NCI-H1417 (cell line): ENCODE measurements at regions not wholly inside any gene's neighbourhood (a gene's known extent, or its start where the extent isn't known, plus 50 kb on each side); places are given as distances from the start of the nearest gene placed in this dataset.

ENCODE experiments used
- DNase-seq, 3 experiments: peaks; one replicate each; lab custom pipeline; 2025; lab: John Stamatoyannopoulos, UW

DNA sequence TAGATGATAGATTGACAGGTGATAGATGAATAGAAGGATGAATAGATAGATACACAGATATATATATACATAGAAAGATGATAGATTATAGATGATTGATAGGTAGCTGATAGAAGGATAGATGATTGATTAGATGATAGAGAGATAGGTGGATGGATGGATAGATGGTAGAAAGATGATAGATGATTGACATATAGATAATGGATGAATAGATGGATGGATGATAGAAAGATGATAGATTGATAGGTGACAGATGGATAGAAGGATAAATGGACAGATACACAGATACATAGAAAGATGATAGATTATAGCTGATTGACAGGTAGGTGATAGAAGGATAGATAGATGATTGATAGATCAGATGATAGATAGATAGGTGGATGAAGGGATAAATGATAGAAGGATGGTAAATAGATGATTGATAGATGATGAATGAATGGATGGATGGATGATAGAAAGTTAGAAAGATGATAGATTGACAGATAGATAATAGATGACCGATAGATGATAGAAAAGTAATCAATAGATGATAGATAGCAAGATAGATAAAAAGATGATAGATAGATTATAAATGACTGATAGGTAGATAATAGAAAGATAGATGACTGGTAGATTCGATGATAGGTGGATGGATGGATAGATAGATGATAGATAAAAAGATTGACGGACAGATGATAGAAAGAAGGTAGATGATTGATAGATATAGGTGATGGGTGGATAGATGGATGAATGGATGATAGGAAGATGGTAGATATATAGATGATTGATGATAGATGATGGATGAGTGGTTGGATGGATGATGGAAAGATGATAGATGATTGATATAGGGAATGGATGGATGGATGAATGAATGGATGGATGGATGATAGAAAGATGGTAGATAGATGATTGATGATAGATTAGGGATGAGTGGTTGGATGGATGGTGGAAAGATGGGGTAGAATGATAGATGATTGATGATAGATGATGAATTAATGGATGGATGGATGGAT, 80.4 kb downstream of the MICALL2 start:
- no peak for DNase-seq

GRCh38 chr7:1380231-1380815, 78.9 kb downstream of the MICALL2 start:
- DNase-seq: no peak

DNA sequence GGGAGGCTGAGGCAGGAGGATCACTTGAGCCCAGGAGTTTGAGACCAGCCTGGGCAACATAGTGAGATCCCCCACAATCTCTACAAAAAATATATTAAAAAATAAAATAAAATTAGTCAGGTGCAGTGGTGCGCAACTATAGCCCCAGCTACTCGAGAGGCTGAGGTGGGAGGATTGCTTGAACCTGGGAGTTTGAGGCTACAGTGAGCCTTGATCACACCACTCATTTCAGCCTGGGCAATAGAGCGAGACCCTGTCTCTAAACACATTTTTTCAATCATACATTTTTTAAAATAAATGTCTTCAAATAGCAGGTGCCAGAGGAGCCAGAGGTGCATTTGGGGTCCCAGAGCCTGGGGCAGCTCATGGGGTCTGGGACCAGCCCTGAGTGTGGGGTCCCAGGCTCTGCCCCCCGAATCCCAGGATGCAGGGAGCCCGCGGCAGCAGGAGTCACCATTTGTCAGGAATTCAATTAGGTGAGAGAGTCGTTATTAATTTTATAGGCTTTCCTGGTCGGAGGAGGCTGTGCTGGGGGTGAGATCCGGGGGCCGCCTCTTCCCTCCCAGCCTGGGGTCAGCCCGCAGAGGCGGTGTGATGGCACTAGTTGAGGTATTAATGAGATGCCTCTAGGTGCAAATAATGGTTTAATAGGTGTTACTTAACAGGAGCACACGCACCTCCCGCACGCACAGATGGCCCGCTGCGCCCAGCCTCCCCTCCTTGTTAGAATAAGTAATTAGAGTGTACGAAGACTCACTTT, 78.3 kb downstream of the MICALL2 start:
- DNase-seq: peak in 1 of 3 experiments; percentile 30

- no peak for DNase-seq
Measured at GRCh38 chr7:1382553-1383397, 76.5 kb downstream of the MICALL2 start.

DNA sequence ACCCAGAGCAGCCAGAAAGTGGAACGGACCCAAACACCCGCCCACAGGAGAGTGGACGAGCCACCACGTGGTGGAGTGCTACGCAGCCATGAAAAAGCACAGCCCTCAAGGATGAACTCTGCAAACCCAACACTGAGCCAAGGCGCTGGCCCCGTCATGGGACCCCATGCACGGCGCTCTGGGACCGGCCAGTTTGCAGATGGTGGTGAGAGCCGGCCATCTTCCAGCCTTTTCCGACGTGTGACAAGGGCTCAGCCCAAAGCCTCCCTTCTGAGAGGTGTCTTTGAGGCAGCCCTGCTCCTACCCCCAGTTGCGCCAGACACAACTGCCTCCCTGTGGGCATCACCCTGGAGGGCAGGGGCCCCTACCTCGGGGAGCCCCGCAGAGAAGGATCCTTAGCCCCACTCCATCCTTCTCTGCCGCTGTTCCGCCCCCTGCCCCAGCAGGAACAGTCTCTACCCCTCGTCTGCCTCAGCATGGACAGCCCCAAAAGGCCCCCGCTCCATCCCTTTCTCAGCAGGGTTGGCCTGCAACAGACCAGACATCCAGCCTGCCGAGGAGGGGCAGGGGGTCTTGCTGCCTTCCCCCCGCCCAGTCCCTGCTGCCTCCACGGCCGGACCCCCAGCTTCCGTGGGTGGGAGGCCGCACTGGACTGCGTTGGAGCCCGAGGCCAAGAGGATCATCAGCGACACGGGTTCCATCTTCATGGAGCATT, 75.7 kb downstream of the MICALL2 start:
- no peak for DNase-seq

DNA sequence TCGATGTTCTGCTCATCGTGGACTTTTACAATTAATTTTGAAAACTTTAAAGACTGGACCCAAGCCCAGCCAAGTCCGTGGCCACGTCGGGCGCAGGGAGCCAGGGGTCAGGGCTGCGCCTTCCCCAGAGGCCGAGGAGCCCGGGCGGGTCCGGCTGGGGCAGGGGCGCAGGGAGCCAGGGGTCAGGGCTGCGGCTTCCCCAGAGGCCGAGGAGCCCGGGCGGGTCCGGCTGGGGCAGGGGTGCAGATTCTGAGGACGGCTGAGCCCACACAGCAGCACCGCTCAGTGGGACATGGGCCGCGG, 75.2 kb downstream of the MICALL2 start:
- DNase-seq: no peak
